ENCODE measurements at regions not wholly inside any gene's neighbourhood (a gene's known extent, or its start where the extent isn't known, plus 50 kb on each side); places are given as distances from the start of the nearest gene placed in this dataset.

GRCh38 chr12:127179176-127179575 is 1087.8 kb upstream of the TMEM132C start:
- no peak overlapping the region for H3K4me3 ChIP-seq
- TF ChIP-seq CTCF (IDR thresholded peaks at IDR 0.05) = no peak
- H3K27me3 ChIP-seq (replicated peaks; ENCODE audit: insufficient read depth) = no peaks in the 10 kb centered on the region
- DNase-seq (ENCODE audit: low spot score) (no peak), ATAC-seq (ENCODE audit: insufficient number of reproducible peaks, low FRiP score, low read depth) (no peak)
- H3K4me1 ChIP-seq (ENCODE audit: control insufficient read depth in 1 of 2, low read depth in 2 of 2) = no peaks in the 10 kb centered on the region
- peaks cover 11% of the 10 kb centered on the region for H3K9me3 ChIP-seq
- H3K27ac ChIP-seq = no peak overlapping the region
- no peaks in the 10 kb centered on the region for H3K36me3 ChIP-seq

- Histone ChIP-seq H3K9me3 (peaks cover 3% of the 10 kb centered on the region), H3K27ac (no peak overlapping the region), H3K27me3 (replicated peaks; ENCODE audit: insufficient read depth) (no peaks in the 10 kb centered on the region), H3K36me3 (no peaks in the 10 kb centered on the region), H3K4me3 (no peak overlapping the region), H3K4me1 (ENCODE audit: control insufficient read depth in 1 of 2, low read depth in 2 of 2) (no peaks in the 10 kb centered on the region)
- no peak for ATAC-seq (ENCODE audit: insufficient number of reproducible peaks, low FRiP score, low read depth)
- TF ChIP-seq CTCF (IDR thresholded peaks at IDR 0.05) = no peak
- DNase-seq (ENCODE audit: low spot score) = no peak
These were observed 1085.0 kb upstream of the TMEM132C start for GRCh38 chr12:127182018-127182417.

- Histone ChIP-seq H3K4me1 (ENCODE audit: control insufficient read depth in 1 of 2, low read depth in 2 of 2) (no peaks in the 10 kb centered on the region), H3K27me3 (replicated peaks; ENCODE audit: insufficient read depth) (no peaks in the 10 kb centered on the region), H3K9me3 (no peaks in the 10 kb centered on the region), H3K4me3 (no peak overlapping the region), H3K27ac (no peak overlapping the region), H3K36me3 (no peaks in the 10 kb centered on the region)
- no peak for TF ChIP-seq CTCF (IDR thresholded peaks at IDR 0.05)
- ATAC-seq (ENCODE audit: insufficient number of reproducible peaks, low FRiP score, low read depth) (no peak), DNase-seq (ENCODE audit: low spot score) (no peak)
These were observed 1077.0 kb upstream of the TMEM132C start for GRCh38 chr12:127189992-127190391.

GRCh38 chr12:127191129-127191528 is 1075.8 kb upstream of the TMEM132C start:
- DNase-seq (ENCODE audit: low spot score) = no peak
- Histone ChIP-seq H3K27me3 (replicated peaks; ENCODE audit: insufficient read depth) (no peaks in the 10 kb centered on the region), H3K4me1 (ENCODE audit: control insufficient read depth in 1 of 2, low read depth in 2 of 2) (no peaks in the 10 kb centered on the region), H3K27ac (no peak overlapping the region), H3K9me3 (no peaks in the 10 kb centered on the region), H3K36me3 (no peaks in the 10 kb centered on the region), H3K4me3 (no peak overlapping the region)
- ATAC-seq (ENCODE audit: insufficient number of reproducible peaks, low FRiP score, low read depth) = no peak
- TF ChIP-seq CTCF (IDR thresholded peaks at IDR 0.05) = no peak

- DNase-seq (ENCODE audit: low spot score) (no peak), ATAC-seq (ENCODE audit: insufficient number of reproducible peaks, low FRiP score, low read depth) (no peak)
- Histone ChIP-seq H3K4me1 (ENCODE audit: control insufficient read depth in 1 of 2, low read depth in 2 of 2) (no peaks in the 10 kb centered on the region), H3K36me3 (no peaks in the 10 kb centered on the region), H3K9me3 (no peaks in the 10 kb centered on the region), H3K27ac (no peak overlapping the region), H3K27me3 (replicated peaks; ENCODE audit: insufficient read depth) (no peaks in the 10 kb centered on the region), H3K4me3 (no peak overlapping the region)
- TF ChIP-seq CTCF (IDR thresholded peaks at IDR 0.05) = no peak
These were observed 1074.6 kb upstream of the TMEM132C start for GRCh38 chr12:127192391-127192790.
